A673 (cell line): ENCODE measurements at regions not wholly inside any gene's neighbourhood (a gene's known extent, or its start where the extent isn't known, plus 50 kb on each side); places are given as distances from the start of the nearest gene placed in this dataset.

ENCODE experiments used
- BruUV-seq: library from RNA; stranded (reverse); fragments of 400-500 nt; replicated peaks from 2 replicates; lab custom pipeline; 2021; lab: Mats Ljungman, UMichigan
- CTCF ChIA-PET: fragments of 300-600 bp; sonication (Branson Sonifier 250); formaldehyde crosslinking; loops from one replicate; lab custom pipeline; 2022; ENCODE audit warnings: antibody characterized with exemption; lab: Charles Lee
- POLR2A ChIA-PET: fragments of 300-600 bp; sonication (Branson Sonifier 250); formaldehyde crosslinking; loops from one replicate; lab custom pipeline; 2022; ENCODE audit warnings: antibody characterized with exemption; ENCODE audit not compliant: low non-redundant PET; lab: Charles Lee
- DNase-seq: peaks from one replicate; pipeline ENCODE4 v3.0.0-alpha.2; 2015; ENCODE audit warnings: low spot score
- H3K27ac ChIP-seq: fragments of 200-600 bp; sonication (generic); 2 replicates; pipeline ENCODE4 v1.5.1; 2016; ENCODE audit warnings: mixed run types, low read depth, mild to moderate bottlenecking, mixed read lengths, antibody characterized with exemption, low read length; ENCODE audit not compliant: poor library complexity, severe bottlenecking
- H3K27me3 ChIP-seq: fragments of 200-600 bp; sonication (generic); replicated peaks from 2 replicates; pipeline ENCODE4 v1.6.1; 2017; ENCODE audit warnings: mixed run types, low read depth, mild to moderate bottlenecking, mixed read lengths, antibody characterized with exemption, low read length; ENCODE audit not compliant: insufficient read depth, poor library complexity
- H3K36me3 ChIP-seq: fragments of 200-600 bp; sonication (generic); 2 replicates; pipeline ENCODE4 v1.6.1; 2016; ENCODE audit warnings: mixed run types, mild to moderate bottlenecking, mixed read lengths, antibody characterized with exemption, low read length; ENCODE audit not compliant: insufficient read depth, poor library complexity, severe bottlenecking
- H3K4me1 ChIP-seq: fragments of 200-600 bp; sonication (generic); 2 replicates; pipeline ENCODE4 v1.6.1; 2017; ENCODE audit warnings: mixed run types, mild to moderate bottlenecking, mixed read lengths, antibody characterized with exemption, low read length; ENCODE audit not compliant: insufficient read depth, poor library complexity, severe bottlenecking
- H3K4me3 ChIP-seq: fragments of 200-600 bp; sonication (generic); 2 replicates; pipeline ENCODE4 v1.5.1; 2016; ENCODE audit warnings: low read depth, mixed run types, mild to moderate bottlenecking, mixed read lengths, low read length; ENCODE audit not compliant: poor library complexity, severe bottlenecking
- H3K9me3 ChIP-seq: fragments of 200-600 bp; sonication (generic); 2 replicates; pipeline ENCODE4 v1.6.1; 2016; ENCODE audit warnings: mixed run types, low read depth, mild to moderate bottlenecking, mixed read lengths, antibody characterized with exemption, low read length; ENCODE audit not compliant: poor library complexity, severe bottlenecking
- EZH2 ChIP-seq: fragments of 200-600 bp; sonication (generic); IDR thresholded peaks from 2 replicates; pipeline ENCODE4 v1.6.1; 2017; ENCODE audit warnings: borderline replicate concordance, low read depth, mild to moderate bottlenecking, mixed read lengths, antibody characterized with exemption, low read length; ENCODE audit not compliant: poor library complexity, severe bottlenecking
- intact Hi-C: fragments of 100-400 bp; cut with micrococcal nuclease; formaldehyde crosslinking; loops from one replicate; pipeline ENCODE4 v1.10.0; 2022; ENCODE audit not compliant: unreplicated experiment
- TF ChIP-seq, protein P1 (sequence below): fragments of 300-800, 200-600 bp; sonication (generic); conservative IDR thresholded peaks from 2 replicates; pipeline ENCODE4 v1.5.1; 2017; ENCODE audit warnings: low read depth, mild to moderate bottlenecking, antibody characterized with exemption, low read length, moderate library complexity, mixed read lengths

DNA sequence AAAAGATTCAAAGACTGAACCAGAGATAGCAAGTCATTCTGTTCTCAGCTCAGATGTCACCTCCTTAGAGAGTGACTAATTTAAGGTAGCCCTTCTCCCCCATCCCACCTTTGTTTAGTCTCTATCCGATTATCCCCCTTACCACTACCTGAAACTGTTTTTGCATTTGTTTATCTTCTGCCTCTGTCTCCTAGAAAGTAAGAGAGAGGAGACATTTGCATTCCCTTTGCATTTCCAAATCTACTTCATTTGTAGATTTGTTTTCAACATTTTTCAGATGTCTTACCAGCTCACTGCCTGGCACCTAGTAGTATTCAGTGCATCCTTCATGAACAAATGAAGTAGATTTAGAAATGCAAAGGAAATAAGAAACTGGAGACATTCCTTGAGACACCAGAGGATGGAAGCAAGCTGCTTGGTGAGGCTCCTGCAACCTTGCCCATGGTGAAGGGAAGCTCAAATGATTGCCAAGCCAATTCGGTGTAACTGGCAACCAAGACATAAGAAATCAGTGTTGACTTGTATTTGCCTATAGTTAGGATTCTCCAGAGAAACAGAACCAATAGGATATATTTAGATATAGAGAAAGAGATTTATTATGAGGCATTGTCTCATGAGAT, 385.7 kb downstream of the STK39 start:
- intact Hi-C loops: no loop called here
- Histone ChIP-seq H3K4me1 (peaks cover 4% of the 10 kb centered on the region), H3K36me3 (no peaks in the 10 kb centered on the region), H3K9me3 (no peaks in the 10 kb centered on the region), H3K4me3 (no peak overlapping the region), H3K27me3 (no peaks in the 10 kb centered on the region), H3K27ac (no peak overlapping the region)
- POLR2A ChIA-PET: no interaction called here
- CTCF ChIA-PET: no interaction called here
- no peak for TF ChIP-seq EZH2
- TF ChIP-seq, protein P1, sequence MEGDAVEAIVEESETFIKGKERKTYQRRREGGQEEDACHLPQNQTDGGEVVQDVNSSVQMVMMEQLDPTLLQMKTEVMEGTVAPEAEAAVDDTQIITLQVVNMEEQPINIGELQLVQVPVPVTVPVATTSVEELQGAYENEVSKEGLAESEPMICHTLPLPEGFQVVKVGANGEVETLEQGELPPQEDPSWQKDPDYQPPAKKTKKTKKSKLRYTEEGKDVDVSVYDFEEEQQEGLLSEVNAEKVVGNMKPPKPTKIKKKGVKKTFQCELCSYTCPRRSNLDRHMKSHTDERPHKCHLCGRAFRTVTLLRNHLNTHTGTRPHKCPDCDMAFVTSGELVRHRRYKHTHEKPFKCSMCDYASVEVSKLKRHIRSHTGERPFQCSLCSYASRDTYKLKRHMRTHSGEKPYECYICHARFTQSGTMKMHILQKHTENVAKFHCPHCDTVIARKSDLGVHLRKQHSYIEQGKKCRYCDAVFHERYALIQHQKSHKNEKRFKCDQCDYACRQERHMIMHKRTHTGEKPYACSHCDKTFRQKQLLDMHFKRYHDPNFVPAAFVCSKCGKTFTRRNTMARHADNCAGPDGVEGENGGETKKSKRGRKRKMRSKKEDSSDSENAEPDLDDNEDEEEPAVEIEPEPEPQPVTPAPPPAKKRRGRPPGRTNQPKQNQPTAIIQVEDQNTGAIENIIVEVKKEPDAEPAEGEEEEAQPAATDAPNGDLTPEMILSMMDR: no peak
- DNase-seq: no peak
- no TSS peak for BruUV-seq

DNA sequence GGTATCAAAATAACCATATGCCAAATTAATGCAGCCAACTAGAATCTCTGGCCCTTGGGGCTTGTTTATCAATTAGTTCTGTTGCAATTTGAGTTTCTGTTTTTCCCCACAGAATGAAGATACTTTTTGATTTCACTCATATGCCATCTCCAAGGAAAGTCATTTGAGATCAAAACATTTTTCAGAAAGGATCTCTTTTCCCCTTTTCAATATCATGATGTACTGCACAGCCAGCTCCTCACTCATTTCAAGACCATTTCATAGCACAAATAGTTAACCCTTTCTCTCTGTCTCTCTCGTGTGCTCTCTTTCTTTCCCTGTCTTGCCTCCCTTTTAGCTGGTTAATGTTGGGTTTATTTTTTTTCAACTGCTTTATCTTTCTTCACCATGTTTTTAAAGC, 387.3 kb downstream of the STK39 start:
- Histone ChIP-seq H3K27me3 (no peaks in the 10 kb centered on the region), H3K27ac (no peak overlapping the region), H3K4me3 (no peak overlapping the region), H3K4me1 (peaks cover 4% of the 10 kb centered on the region), H3K36me3 (no peaks in the 10 kb centered on the region), H3K9me3 (no peaks in the 10 kb centered on the region)
- ChIA-PET CTCF (no interaction called here), POLR2A (no interaction called here)
- no peak for TF ChIP-seq EZH2
- TF ChIP-seq, protein P1: no peak
- intact Hi-C loops: no loop called here
- no TSS peak for BruUV-seq
- DNase-seq: no peak

DNA sequence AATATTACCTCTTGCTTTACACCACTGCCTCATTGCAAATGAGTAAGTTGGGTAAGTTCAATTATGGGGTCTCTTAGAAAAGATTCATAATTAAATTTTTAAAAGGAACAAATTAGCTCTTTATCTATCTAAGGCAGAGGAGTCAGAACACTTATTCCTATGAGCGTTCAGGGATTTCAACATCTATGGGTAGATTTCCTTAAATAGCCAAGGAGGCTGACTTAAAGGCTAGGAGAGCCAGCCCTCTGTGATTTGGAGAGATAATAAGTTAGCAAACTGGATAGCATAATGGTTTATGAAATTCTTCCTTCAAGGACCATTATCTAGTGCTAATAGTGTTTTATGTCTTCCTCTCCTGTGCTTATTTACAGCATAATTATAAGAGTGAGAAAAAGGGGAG, 387.7 kb downstream of the STK39 start:
- ChIA-PET POLR2A (no interaction called here), CTCF (no interaction called here)
- TF ChIP-seq, protein P1: no peak
- no peak for TF ChIP-seq EZH2
- no peaks in the 10 kb centered on the region for H3K27me3 ChIP-seq
- H3K4me3 ChIP-seq: no peak overlapping the region
- no peak overlapping the region for H3K27ac ChIP-seq
- no peaks in the 10 kb centered on the region for H3K36me3 ChIP-seq
- intact Hi-C loops: no loop called here
- peaks cover 4% of the 10 kb centered on the region for H3K4me1 ChIP-seq
- no TSS peak for BruUV-seq
- H3K9me3 ChIP-seq: no peaks in the 10 kb centered on the region
- no peak for DNase-seq
